ENCODE measurements at regions not wholly inside any gene's neighbourhood (a gene's known extent, or its start where the extent isn't known, plus 50 kb on each side); places are given as distances from the start of the nearest gene placed in this dataset.

DNA sequence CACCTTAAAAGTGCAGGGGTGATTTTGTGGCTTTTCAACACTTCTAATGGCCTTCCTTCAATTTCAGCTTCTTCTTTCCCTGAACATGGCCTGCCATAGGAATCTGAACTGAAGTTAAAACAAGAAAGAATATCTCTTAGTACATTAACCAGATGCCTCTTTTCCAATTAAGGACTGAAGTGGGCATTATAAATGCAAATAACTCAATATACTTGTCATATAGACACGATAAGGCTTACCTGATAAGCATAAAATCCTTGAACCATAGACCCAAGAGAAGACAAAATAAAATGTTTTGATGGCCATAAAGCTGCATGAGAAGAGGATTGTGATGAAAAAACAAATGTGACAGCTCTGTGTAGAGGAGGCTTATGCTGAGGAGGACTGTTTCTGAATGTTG lies 173.1 kb downstream of the MC4R start:
- TF ChIP-seq, protein P1, sequence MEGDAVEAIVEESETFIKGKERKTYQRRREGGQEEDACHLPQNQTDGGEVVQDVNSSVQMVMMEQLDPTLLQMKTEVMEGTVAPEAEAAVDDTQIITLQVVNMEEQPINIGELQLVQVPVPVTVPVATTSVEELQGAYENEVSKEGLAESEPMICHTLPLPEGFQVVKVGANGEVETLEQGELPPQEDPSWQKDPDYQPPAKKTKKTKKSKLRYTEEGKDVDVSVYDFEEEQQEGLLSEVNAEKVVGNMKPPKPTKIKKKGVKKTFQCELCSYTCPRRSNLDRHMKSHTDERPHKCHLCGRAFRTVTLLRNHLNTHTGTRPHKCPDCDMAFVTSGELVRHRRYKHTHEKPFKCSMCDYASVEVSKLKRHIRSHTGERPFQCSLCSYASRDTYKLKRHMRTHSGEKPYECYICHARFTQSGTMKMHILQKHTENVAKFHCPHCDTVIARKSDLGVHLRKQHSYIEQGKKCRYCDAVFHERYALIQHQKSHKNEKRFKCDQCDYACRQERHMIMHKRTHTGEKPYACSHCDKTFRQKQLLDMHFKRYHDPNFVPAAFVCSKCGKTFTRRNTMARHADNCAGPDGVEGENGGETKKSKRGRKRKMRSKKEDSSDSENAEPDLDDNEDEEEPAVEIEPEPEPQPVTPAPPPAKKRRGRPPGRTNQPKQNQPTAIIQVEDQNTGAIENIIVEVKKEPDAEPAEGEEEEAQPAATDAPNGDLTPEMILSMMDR (conservative IDR thresholded peaks at IDR 0.05; ENCODE audit: low read length) = no peak
- no peak for TF ChIP-seq EZH2phosphoT487 (IDR thresholded peaks at IDR 0.05; ENCODE audit: borderline replicate concordance)
- Histone ChIP-seq H3K27me3 (ENCODE audit: insufficient read depth, low read length, poor library complexity, severe bottlenecking) (no peaks in the 10 kb centered on the region), H3K36me3 (ENCODE audit: insufficient read depth, low read length) (no peaks in the 10 kb centered on the region), H2AFZ (ENCODE audit: low read length) (no peak overlapping the region), H3K9me3 (ENCODE audit: insufficient read depth, low read depth, low read length) (no peaks in the 10 kb centered on the region), H3F3A (ENCODE audit: low read depth) (no peaks in the 10 kb centered on the region), H3K4me2 (ENCODE audit: low read depth, low read length, poor library complexity, severe bottlenecking) (no peak overlapping the region), H3K4me3 (ENCODE audit: low read length, poor library complexity, severe bottlenecking) (no peak overlapping the region), H3K79me2 (ENCODE audit: insufficient read depth, low read length) (no peaks in the 10 kb centered on the region), H3K9me2 (replicated peaks; ENCODE audit: low read depth, low read length) (no peaks in the 10 kb centered on the region), H3K9ac (ENCODE audit: low read depth, low read length, poor library complexity, severe bottlenecking) (no peak overlapping the region), H3K4me1 (ENCODE audit: insufficient read depth, low read length, poor library complexity, severe bottlenecking) (peaks cover 38% of the 10 kb centered on the region), H4K20me1 (ENCODE audit: insufficient read depth, low read length, poor library complexity, severe bottlenecking) (no peaks in the 10 kb centered on the region)

DNA sequence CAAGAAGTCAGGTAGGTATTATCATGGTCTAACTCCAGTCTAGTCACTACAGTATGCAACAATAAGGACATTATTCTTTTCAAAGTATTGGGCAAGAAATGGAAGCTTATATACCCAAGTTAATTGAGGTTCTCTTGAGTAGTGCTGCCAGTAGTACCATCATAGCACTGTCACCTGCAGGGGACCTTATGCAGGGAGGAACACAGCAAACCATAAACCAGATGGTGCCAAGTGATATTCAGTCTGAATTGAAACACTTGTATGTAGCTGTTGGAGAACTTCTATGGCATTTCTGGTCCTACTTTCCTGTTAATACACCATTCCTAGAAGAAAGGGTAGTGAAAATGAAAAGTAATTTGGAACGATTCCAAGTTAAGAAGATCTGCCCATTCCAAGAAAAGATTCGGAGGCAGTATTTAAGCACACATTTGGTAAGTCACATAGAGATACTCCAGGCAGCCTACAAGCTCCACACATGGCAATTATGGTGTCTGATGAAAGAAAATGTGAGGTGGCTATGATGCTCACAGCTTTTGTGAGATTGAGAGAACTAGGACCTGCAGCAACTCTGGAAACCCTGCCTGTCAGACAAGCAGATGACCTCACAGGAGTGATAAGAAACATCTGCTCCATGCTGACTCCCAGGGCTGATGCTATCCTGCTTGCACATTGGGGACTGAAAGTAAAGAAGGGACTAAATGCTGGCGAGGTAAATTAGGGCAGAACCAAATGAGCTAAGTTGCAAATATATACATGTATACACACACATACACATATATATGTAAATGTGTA lies 174.7 kb downstream of the MC4R start:
- Histone ChIP-seq H3K9me2 (replicated peaks; ENCODE audit: low read depth, low read length) (no peaks in the 10 kb centered on the region), H3K79me2 (ENCODE audit: insufficient read depth, low read length) (no peaks in the 10 kb centered on the region), H3K9me3 (ENCODE audit: insufficient read depth, low read depth, low read length) (no peaks in the 10 kb centered on the region), H2AFZ (ENCODE audit: low read length) (no peak overlapping the region), H3K36me3 (ENCODE audit: insufficient read depth, low read length) (no peaks in the 10 kb centered on the region), H3K4me3 (ENCODE audit: low read length, poor library complexity, severe bottlenecking) (no peak overlapping the region), H3K9ac (ENCODE audit: low read depth, low read length, poor library complexity, severe bottlenecking) (no peak overlapping the region), H4K20me1 (ENCODE audit: insufficient read depth, low read length, poor library complexity, severe bottlenecking) (no peaks in the 10 kb centered on the region), H3K27me3 (ENCODE audit: insufficient read depth, low read length, poor library complexity, severe bottlenecking) (no peaks in the 10 kb centered on the region), H3F3A (ENCODE audit: low read depth) (no peaks in the 10 kb centered on the region), H3K4me2 (ENCODE audit: low read depth, low read length, poor library complexity, severe bottlenecking) (peak overlapping the region; percentile 21), H3K4me1 (ENCODE audit: insufficient read depth, low read length, poor library complexity, severe bottlenecking) (peaks cover 37% of the 10 kb centered on the region)
- TF ChIP-seq, protein P1 (conservative IDR thresholded peaks at IDR 0.05; ENCODE audit: low read length) = peak; percentile 15; the same call in 1 of the 2 replicates
- TF ChIP-seq EZH2phosphoT487 (IDR thresholded peaks at IDR 0.05; ENCODE audit: borderline replicate concordance) = no peak

DNA sequence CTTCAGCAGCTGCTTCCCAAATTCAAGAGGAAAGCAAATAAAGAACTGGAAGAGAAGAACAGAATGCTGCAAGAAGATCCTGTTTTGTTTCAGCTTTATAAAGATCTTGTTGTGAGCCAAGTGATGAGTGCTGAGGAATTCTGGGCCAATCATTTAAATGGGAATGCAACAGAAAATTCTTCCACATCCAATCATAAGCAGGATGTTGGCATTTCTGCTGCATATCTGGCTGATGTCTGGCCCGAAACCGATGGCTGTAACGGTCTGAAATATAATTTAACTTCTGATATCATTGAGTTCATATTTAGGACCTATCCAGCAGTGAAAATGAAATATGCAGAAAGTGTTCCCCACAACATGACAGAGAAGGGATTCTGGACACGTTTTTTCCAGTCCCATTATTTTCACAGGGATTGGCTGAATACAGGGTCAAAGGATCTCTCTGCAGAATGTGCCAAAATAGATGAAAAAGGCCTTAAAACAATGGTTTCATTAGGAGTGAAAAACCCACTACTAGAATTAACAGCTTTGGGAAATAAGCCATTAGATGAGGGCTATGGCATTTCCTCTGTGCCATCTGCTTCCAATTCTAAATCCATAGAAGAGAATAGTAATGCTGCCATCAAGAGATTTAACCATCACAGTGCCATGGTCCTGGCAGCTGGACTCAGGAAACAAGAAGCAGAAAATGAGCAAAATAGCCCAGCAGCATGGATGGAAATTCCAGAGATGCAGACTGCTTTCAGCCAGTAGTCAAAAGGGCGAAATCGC lies 175.6 kb downstream of the MC4R start:
- Histone ChIP-seq H3K79me2 (ENCODE audit: insufficient read depth, low read length) (no peaks in the 10 kb centered on the region), H3F3A (ENCODE audit: low read depth) (no peaks in the 10 kb centered on the region), H3K4me2 (ENCODE audit: low read depth, low read length, poor library complexity, severe bottlenecking) (no peak overlapping the region), H3K9ac (ENCODE audit: low read depth, low read length, poor library complexity, severe bottlenecking) (no peak overlapping the region), H3K27me3 (ENCODE audit: insufficient read depth, low read length, poor library complexity, severe bottlenecking) (no peaks in the 10 kb centered on the region), H3K36me3 (ENCODE audit: insufficient read depth, low read length) (no peaks in the 10 kb centered on the region), H3K9me2 (replicated peaks; ENCODE audit: low read depth, low read length) (no peaks in the 10 kb centered on the region), H3K9me3 (ENCODE audit: insufficient read depth, low read depth, low read length) (no peaks in the 10 kb centered on the region), H2AFZ (ENCODE audit: low read length) (no peak overlapping the region), H3K4me1 (ENCODE audit: insufficient read depth, low read length, poor library complexity, severe bottlenecking) (peaks cover 28% of the 10 kb centered on the region), H4K20me1 (ENCODE audit: insufficient read depth, low read length, poor library complexity, severe bottlenecking) (no peaks in the 10 kb centered on the region), H3K4me3 (ENCODE audit: low read length, poor library complexity, severe bottlenecking) (no peak overlapping the region)
- TF ChIP-seq, protein P1 (conservative IDR thresholded peaks at IDR 0.05; ENCODE audit: low read length) = no peak
- TF ChIP-seq EZH2phosphoT487 (IDR thresholded peaks at IDR 0.05; ENCODE audit: borderline replicate concordance) = no peak

Measured in Loucy (cell line).